Stomach (tissue), 4 donors: ENCODE measurements at regions not wholly inside any gene's neighbourhood (a gene's known extent, or its start where the extent isn't known, plus 50 kb on each side); places are given as distances from the start of the nearest gene placed in this dataset.
"Not testable (repeated sequence)": the region's sequence is repeated elsewhere in the genome, so short reads cannot be mapped to it uniquely, and the experiment has no call there.

Experiments used
- CTCF ChIP-seq, 7 experiments: fragments of 450-650 bp in 4 of 7; fragments of 200-600 bp in 3 of 7; sonication (generic) in 3 of 7; IDR thresholded peaks; one replicate each; pipeline ENCODE4 v1.5.1; 2016 to 2019; ENCODE audit warnings: antibody characterized with exemption in 7 of 7, control low read depth in 2 of 7, mild to moderate bottlenecking in 1 of 7
- EP300 ChIP-seq: sonication (generic); formaldehyde crosslinking; IDR thresholded peaks from one replicate; pipeline ENCODE4 v1.6.1; 2017; ENCODE audit warnings: antibody characterized with exemption
- POLR2A ChIP-seq, 4 donors: fragments of 450-650 bp; IDR thresholded peaks; one replicate each; pipeline ENCODE4 v1.6.1; 2016; ENCODE audit warnings: antibody characterized with exemption in 4 of 4, control low read depth in 2 of 4, mild to moderate bottlenecking in 1 of 4, moderate library complexity in 1 of 4

GRCh38 chr5:99471178-99471577 lies 542.4 kb upstream of the CHD1 start:
- TF ChIP-seq CTCF (IDR thresholded peaks at IDR 0.05); EP300; POLR2A (IDR thresholded peaks at IDR 0.05): not testable (repeated sequence)
